Mesothelial cell of epicardium (in vitro differentiated cells): ENCODE measurements at regions not wholly inside any gene's neighbourhood (a gene's known extent, or its start where the extent isn't known, plus 50 kb on each side); places are given as distances from the start of the nearest gene placed in this dataset.

Source experiments
- DNase-seq, 2 experiments: peaks; one replicate each; pipeline ENCODE4 v3.0.0; 2021; ENCODE audit warnings: low spot score in 2 of 2; ENCODE audit not compliant: unreplicated experiment in 2 of 2
- H3K27ac Mint-ChIP-seq: 2 replicates; pipeline ENCODE4 v1.8.0; 2021; ENCODE audit warnings: mixed read lengths
- H3K27me3 Mint-ChIP-seq: 2 replicates; pipeline ENCODE4 v1.8.0; 2021; ENCODE audit warnings: low read depth, mixed read lengths
- H3K36me3 Mint-ChIP-seq: 2 replicates; pipeline ENCODE4 v1.8.0; 2021; ENCODE audit warnings: mixed read lengths
- H3K4me1 Mint-ChIP-seq: 2 replicates; pipeline ENCODE4 v1.8.0; 2021; ENCODE audit warnings: mixed read lengths
- H3K4me3 Mint-ChIP-seq: 2 replicates; pipeline ENCODE4 v1.8.0; 2021; ENCODE audit warnings: mild to moderate bottlenecking, moderate library complexity, mixed read lengths
- H3K9me3 Mint-ChIP-seq: 2 replicates; pipeline ENCODE4 v1.8.0; 2021; ENCODE audit warnings: mixed read lengths
- CTCF ChIP-seq: fragments of 200-600 bp; sonication (generic); IDR thresholded peaks from one replicate; pipeline ENCODE4 v1.5.0; 2021; ENCODE audit warnings: antibody characterized with exemption; ENCODE audit not compliant: unreplicated experiment

GRCh38 chr11:70545610-70545912 is 147.2 kb downstream of the CTTN start:
- H3K27ac Mint-ChIP-seq, result no peak overlapping the region
- no peaks in the 10 kb centered on the region for H3K9me3 Mint-ChIP-seq
- no peak overlapping the region for H3K4me3 Mint-ChIP-seq
- DNase-seq, result no peak
- no peaks in the 10 kb centered on the region for H3K36me3 Mint-ChIP-seq
- no peaks in the 10 kb centered on the region for H3K27me3 Mint-ChIP-seq
- peaks cover 4% of the 10 kb centered on the region for H3K4me1 Mint-ChIP-seq
- TF ChIP-seq CTCF, result no peak

GRCh38 chr11:70546191-70546940 is 148.0 kb downstream of the CTTN start:
- Mint-ChIP-seq H3K4me3 (no peak overlapping the region), H3K27ac (no peak overlapping the region), H3K4me1 (peaks cover 5% of the 10 kb centered on the region), H3K9me3 (no peaks in the 10 kb centered on the region), H3K27me3 (no peaks in the 10 kb centered on the region), H3K36me3 (no peaks in the 10 kb centered on the region)
- no peak for TF ChIP-seq CTCF
- no peak for DNase-seq

GRCh38 chr11:70547386-70547785 is 149.1 kb downstream of the CTTN start:
- Mint-ChIP-seq H3K27ac (no peak overlapping the region), H3K4me1 (peaks cover 7% of the 10 kb centered on the region), H3K9me3 (no peaks in the 10 kb centered on the region), H3K4me3 (no peak overlapping the region), H3K36me3 (no peaks in the 10 kb centered on the region), H3K27me3 (no peaks in the 10 kb centered on the region)
- no peak for DNase-seq
- TF ChIP-seq CTCF, result no peak

GRCh38 chr11:70547821-70548670 is 149.7 kb downstream of the CTTN start:
- Mint-ChIP-seq H3K27me3 (no peaks in the 10 kb centered on the region), H3K27ac (no peak overlapping the region), H3K4me1 (peaks cover 7% of the 10 kb centered on the region), H3K9me3 (no peaks in the 10 kb centered on the region), H3K4me3 (no peak overlapping the region), H3K36me3 (no peaks in the 10 kb centered on the region)
- DNase-seq, result no peak
- no peak for TF ChIP-seq CTCF

- DNase-seq, result no peak
- Mint-ChIP-seq H3K27me3 (no peaks in the 10 kb centered on the region), H3K4me3 (no peak overlapping the region), H3K4me1 (peaks cover 7% of the 10 kb centered on the region), H3K9me3 (no peaks in the 10 kb centered on the region), H3K36me3 (no peaks in the 10 kb centered on the region), H3K27ac (no peak overlapping the region)
- no peak for TF ChIP-seq CTCF
These were observed 150.6 kb downstream of the CTTN start for GRCh38 chr11:70548976-70549375.
